GM18526 (cell line): ENCODE measurements at regions not wholly inside any gene's neighbourhood (a gene's known extent, or its start where the extent isn't known, plus 50 kb on each side); places are given as distances from the start of the nearest gene placed in this dataset.

Experiments
- POLR2A ChIP-seq: IDR thresholded peaks from 3 replicates; pipeline ENCODE4 v1.6.1; 2011; ENCODE audit not compliant: insufficient read length; ENCODE audit errors: extremely low read depth

DNA sequence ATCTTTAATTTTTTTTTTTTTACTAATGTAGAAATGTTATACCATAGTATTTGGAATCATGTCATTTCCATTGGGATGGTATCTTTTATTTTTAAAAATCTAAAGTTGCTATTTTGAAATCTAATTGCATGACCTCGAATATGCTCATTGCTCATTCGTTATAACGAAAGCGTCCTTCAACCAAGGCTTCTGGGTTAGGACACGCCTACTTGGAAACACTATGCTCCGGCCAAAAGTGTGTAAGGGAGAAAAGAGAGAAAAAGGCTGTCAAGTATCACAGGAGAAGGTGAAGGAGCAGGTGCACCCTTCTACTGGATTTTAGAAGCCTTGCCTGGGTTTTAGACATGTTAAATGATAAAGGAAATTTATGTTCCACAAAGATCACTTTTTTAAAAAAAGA is 465.9 kb upstream of the ID2 start:
- no peak for TF ChIP-seq POLR2A

DNA sequence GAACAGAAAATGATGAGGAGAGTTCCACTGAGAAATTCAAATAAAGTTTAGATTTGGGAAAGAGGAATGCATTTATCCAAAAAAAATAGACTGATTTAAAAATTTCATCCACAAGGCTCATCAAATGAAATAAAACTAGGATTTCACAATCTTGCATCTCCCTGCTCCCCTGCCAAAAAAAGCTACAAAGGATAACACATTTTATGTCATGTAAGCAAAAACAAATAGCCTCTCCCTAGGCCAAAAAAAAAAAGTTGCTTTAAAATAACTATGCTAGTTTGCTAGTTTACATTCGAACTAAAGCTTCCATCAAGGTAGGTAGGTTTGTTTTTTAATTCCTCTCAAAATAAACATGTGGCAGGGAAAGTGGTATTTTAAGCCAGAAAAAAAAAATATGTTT is 465.5 kb upstream of the ID2 start:
- no peak for TF ChIP-seq POLR2A

DNA sequence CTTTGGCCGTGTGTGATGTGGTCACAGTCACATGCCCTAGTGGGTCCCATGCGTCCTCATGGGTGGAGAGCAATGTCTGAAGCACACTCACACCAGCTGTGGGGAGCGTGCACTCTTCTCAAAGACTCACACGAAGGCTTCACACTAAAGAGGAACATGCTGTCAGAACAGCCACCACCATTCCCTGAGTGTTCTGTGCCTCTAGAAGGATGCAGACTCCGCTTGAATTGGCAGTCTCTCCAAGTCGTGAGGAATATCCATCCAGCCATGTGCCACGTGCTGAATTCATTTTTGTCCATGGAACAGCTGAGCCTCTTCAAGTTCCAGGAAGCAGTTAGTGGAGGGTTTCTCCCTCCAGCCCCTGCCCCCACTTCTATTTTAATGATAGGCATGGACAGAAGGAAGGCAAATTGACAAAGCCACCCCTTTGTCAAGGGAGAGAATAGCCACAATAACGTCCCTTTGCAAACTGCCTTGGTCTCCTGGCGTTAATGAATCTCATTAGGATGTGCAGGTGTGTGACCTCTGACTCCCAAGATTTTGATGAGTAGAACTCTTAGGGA is 464.3 kb upstream of the ID2 start:
- TF ChIP-seq POLR2A: no peak

DNA sequence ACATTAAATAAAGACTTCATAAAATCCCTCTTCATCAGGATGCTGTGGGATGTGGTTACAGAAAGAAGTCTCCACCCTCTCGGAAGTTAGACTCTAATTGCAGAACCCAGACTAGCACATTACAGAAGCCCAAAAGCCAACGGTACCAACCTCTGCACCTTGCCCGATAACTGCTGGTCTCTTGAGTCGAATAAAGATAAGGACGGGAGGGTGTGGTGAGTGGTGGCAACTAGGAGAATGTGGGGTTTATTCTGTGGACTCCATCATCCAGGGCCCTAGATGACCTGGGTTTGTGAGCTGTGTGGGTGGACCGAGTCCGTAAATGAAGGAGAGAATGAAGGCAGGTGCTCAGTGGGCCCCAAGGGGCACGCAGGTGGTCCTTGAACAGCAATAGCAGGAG is 462.8 kb upstream of the ID2 start:
- no peak for TF ChIP-seq POLR2A

DNA sequence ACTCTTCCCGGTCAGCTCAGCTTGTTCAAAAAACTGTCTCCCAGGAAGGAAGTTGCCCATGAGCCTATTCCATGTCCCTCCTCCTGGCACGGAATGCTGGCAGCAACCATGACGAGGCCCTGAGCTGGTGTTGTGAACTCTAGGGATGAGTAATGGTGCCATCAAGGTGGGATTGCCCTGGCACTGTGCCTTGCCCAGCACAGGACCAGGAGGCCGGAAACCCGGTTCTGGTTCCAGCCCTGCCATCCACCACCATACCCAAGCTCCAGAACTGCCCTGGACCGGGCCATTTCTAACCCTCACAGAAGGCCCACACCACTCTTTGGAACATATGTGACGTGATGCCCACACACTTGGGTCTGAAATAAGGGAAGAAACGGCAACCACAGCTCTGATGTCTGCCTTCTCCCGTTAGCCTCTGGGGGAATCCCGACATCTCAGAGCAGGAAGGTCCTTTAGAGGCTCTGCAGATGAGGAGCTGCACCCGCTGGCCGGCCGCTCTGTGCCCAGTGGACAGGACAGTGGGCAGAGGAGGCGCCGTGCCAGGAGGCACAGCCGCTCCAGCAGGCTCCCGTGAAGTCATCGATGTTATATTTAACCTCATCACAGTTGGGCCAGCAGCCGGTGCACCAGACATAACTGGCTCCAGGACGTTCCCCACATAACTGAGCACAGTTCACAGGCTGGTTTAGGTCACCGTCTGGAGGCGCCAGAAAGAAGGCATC is 462.1 kb upstream of the ID2 start:
- TF ChIP-seq POLR2A: no peak

DNA sequence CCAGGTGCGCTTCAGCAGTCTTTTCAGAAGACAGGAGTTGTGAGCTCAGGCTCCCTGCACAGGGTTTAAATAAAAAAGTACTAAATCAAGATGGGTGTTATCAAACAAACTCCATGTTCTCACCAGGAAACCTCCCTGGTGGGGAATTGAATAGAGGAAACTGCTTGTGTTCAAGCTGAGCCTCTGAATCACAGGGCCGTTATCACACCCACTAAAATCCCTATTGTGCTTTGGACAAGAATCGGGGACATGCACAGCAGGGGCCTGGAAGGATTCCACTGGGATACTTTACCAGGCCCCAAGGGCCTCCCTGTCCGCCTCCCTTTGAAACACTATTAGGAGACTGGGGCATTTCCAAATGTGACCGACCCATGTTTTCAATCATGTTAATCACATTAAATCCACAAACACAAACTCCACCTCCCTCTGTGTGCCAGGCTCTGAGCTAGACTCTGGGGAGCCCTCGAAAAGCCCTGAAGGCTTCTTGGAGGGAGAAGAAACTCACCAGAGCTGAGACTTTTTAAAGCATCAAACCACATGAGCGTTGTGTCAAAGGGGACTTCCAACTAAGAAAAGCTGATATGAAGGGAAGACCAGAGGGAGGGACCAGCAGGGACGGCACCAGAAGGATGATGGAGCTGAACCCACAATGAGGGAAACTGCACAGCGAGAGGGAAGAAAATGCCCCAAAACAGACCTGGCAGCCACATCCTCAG is 458.7 kb upstream of the ID2 start:
- no peak for TF ChIP-seq POLR2A

DNA sequence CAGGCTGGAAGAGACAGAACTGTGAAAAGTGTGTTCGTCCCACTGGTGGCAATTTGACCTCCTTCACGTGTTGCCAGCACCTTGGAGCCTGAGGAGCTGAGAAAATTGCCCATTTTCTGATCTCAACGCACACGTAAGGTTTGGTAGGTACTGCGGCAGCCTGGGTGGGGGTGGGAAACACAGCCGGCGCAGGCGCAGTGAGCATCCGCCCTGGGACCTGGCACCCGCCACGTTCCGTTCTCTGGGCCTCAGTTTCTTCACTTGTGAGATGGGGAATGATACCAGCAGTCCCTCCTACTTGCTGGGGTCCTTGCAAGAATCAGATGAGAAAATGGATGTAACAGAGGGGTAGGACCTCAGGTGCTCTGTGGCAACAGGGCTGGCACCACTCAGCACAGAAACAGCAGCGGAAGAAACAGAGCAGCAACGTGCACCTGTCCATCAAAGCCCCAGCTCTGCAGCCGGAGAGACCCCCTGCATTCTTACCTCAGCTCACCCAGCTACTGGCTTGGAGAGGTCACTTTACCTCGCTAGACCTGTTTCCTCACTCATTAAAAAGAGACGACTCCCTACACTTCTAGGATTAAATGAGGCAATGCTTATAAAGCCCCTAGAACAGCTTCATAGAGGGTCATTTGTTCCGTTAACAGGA is 458.0 kb upstream of the ID2 start:
- TF ChIP-seq POLR2A: no peak

DNA sequence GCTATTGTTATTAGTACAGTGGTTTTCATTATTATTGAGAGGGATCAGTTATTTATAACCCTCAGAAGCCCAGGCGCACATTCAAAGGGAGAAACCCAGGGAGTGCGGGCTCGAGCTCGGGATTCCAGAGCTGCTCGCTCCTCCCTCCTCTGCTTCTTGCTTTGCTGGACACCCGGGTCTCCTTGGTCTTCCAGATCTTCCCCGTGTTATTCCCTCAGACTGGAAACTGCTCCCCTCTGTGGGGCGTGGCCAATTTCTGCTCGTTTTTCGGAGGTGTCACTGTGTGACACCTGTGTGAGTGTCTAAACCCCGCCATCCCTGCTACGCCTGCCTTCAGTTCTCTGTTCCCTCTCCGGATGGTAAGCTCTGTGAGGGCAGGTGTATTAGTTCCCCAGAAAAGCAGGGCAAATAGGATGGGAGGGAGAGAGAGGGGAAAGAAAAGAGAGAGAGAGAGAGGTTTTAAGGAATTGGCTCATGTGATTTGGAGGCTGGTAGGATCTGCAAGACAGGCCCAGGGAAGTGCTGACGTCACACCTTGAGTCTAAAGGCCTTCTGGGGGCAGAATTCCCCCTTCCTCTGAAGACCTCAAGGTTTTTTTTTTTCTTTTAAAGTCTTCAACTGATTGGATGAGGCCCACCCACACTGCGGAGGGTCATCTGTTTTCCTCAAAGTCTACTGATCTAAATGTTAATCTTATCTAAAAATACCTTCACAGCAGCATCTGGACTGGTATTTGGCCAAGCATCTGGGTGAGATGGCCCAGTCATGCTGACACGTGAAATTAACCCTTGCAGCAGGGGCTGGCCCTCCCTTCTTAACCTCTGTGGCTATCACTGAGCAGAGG is 457.3 kb upstream of the ID2 start:
- no peak for TF ChIP-seq POLR2A

DNA sequence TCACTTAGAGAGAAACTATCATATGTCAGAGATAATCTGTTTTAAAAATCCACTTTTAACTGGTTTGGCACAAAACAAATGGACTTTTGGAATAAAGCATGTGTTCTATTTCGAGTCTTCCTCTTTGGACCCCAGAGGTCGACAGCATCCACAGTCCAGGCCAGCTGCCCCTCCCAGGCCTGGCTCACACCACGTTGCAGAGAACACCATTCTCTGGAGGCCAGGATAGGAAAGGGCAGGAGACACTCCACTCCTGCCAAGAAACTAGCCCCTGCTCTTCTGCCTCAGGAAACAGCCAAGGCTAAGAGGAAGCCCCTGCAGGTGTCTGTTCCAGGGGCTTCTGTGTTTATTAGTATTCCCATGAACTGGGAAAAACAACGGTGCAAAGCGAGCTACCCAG is 456.6 kb upstream of the ID2 start:
- no peak for TF ChIP-seq POLR2A

DNA sequence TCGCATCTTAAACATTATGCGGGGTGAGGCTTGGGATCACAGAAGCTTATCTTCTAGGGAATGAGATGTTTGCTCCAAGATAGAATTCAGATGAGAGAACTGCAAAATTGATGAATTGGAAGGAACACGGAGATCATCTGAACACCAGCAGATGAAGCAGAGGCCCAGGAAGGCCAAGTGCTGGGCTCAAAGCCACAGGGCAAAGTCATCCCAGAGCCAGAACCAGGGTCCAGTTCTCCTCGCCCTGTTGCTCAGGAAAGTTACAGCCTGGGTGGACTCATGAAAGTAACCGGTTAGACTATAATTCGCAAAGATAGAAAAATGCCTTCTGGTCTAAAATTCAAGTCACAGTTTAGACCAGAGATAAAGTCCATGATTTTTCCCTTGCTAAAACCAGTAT is 456.1 kb upstream of the ID2 start:
- TF ChIP-seq POLR2A: no peak

DNA sequence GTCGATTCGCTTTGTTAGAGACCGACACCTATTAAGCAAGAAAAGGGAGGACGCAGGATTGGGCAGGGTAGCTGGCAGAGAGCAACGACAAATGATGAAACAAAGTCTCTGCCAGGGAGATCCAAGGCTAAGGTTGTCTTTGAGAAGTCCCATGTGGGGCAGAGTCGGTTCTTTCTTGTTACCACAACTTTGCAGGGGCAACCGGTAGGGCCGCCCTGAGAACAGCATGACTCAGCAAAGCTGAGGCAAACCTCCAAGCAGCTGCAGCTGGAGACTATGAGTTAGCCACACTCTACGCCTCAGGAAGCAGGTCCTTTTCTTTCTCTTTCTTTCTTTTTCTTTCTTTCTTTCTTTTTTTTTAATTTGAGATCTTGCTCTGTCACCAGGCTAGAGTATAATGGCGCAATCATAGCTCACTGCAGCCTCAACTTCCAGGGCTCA is 452.3 kb upstream of the ID2 start:
- TF ChIP-seq POLR2A: no peak

DNA sequence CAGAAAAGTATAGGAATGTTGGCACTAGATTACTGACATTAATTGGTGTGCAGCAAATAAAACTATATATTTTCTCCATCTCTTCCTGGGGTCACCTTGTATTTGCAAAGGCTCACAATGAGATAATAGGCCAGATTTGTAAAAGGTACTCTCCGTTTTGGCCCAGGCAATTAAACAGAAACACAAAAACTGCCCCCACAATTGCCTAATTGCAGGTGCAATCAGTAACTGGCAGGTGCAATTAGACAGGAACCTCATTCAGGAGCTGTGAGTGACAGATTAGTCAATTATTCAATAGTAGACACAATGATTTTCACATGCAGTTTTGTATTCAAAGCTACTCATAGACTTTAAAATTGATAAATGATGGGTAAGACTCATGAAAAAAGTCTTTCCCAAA is 451.4 kb upstream of the ID2 start:
- no peak for TF ChIP-seq POLR2A

DNA sequence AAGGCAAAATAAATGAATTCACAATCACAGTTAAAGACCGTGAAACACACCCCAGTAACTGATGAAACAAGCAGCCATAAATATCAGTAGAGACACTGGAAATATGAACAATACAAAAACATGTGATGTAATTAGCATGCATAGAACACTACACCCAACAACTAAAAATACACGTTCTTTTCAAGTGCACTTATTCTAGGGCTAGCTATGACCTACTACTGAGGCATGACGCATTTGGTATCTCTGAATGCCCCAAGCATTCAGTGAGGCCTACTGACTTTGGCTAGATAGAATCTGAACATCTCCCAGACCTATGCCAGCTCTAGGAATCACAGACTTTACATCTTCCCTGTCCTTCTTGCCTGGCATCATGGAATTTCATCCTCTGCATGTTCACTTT is 450.0 kb upstream of the ID2 start:
- TF ChIP-seq POLR2A: no peak

DNA sequence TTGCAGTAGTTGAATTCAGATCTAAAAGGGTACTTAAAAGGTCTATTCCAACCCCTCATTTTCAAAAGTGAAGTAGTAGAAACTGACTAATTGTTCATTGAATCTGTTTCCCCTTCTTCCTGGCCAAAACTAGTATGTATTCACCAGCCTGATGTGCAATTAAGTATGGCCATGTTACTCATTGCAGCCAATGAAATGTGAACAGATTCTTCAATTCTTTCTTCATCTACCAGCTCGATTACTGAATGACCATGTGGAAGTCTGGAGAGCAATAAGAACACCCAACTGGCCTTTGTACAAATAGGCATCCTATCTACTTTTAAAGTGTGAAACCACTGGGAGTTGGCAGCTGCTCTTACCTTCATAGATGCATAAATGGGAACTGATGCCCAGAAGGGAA is 449.0 kb upstream of the ID2 start:
- no peak for TF ChIP-seq POLR2A

DNA sequence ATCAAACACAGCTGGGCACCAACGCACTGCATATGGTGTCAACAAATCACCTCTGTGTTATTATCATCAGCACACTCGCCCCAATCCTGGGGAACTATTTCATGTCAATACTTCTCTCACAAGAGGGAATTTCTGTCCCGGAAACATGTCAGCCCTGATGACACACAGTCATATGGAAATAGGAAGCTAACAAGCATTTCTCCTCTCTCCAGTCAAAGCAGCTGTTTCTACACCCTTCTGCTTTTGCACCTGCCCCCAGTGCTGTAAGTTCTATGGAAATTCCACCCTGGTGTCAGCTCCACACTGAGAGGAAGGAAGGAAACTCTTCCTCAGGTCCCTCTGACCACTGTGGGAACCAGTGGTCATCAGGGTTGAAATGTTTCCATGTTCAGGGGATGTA is 447.6 kb upstream of the ID2 start:
- no peak for TF ChIP-seq POLR2A
